AG08396 (cell line): ENCODE measurements at regions not wholly inside any gene's neighbourhood (a gene's known extent, or its start where the extent isn't known, plus 50 kb on each side); places are given as distances from the start of the nearest gene placed in this dataset.

ENCODE experiments used
- DNase-seq: peaks from one replicate; pipeline ENCODE4 v3.0.0; 2012; ENCODE audit warnings: low spot score, mixed read lengths

GRCh38 chr2:7934476-7934875 lies 747.4 kb upstream of the ID2 start:
- no peak for DNase-seq

GRCh38 chr2:7937082-7937481 lies 744.8 kb upstream of the ID2 start:
- no peak for DNase-seq

GRCh38 chr2:7940723-7941122 lies 741.1 kb upstream of the ID2 start:
- no peak for DNase-seq

- no peak for DNase-seq
These were observed 738.4 kb upstream of the ID2 start for GRCh38 chr2:7943446-7943845.

- no peak for DNase-seq
These were observed 736.8 kb upstream of the ID2 start for GRCh38 chr2:7945026-7945425.

GRCh38 chr2:7950035-7950612 lies 731.7 kb upstream of the ID2 start:
- no peak for DNase-seq

- DNase-seq, result no peak
These were observed 730.9 kb upstream of the ID2 start for GRCh38 chr2:7951001-7951400.

GRCh38 chr2:7951490-7951889 lies 730.4 kb upstream of the ID2 start:
- no peak for DNase-seq

- no peak for DNase-seq
These were observed 729.7 kb upstream of the ID2 start for GRCh38 chr2:7952046-7952745.

GRCh38 chr2:7953195-7953594 lies 728.7 kb upstream of the ID2 start:
- no peak for DNase-seq

- no peak for DNase-seq
These were observed 727.6 kb upstream of the ID2 start for GRCh38 chr2:7954234-7954633.

GRCh38 chr2:7956126-7956689 lies 725.6 kb upstream of the ID2 start:
- DNase-seq, result no peak

- DNase-seq, result no peak
These were observed 720.3 kb upstream of the ID2 start for GRCh38 chr2:7961550-7961949.

GRCh38 chr2:7962161-7962560 lies 719.7 kb upstream of the ID2 start:
- no peak for DNase-seq

GRCh38 chr2:7963787-7964186 lies 718.1 kb upstream of the ID2 start:
- no peak for DNase-seq

- DNase-seq, result no peak
These were observed 715.8 kb upstream of the ID2 start for GRCh38 chr2:7966032-7966431.

GRCh38 chr2:7967707-7968405 lies 714.0 kb upstream of the ID2 start:
- no peak for DNase-seq

GRCh38 chr2:7969756-7970515 lies 711.9 kb upstream of the ID2 start:
- DNase-seq, result no peak

- no peak for DNase-seq
These were observed 710.6 kb upstream of the ID2 start for GRCh38 chr2:7971248-7971647.

- DNase-seq, result no peak
These were observed 710.0 kb upstream of the ID2 start for GRCh38 chr2:7971841-7972240.

- no peak for DNase-seq
These were observed 709.2 kb upstream of the ID2 start for GRCh38 chr2:7972670-7973069.

- no peak for DNase-seq
These were observed 707.9 kb upstream of the ID2 start for GRCh38 chr2:7973801-7974480.
